ENCODE measurements at regions not wholly inside any gene's neighbourhood (a gene's known extent, or its start where the extent isn't known, plus 50 kb on each side); places are given as distances from the start of the nearest gene placed in this dataset.

DNA sequence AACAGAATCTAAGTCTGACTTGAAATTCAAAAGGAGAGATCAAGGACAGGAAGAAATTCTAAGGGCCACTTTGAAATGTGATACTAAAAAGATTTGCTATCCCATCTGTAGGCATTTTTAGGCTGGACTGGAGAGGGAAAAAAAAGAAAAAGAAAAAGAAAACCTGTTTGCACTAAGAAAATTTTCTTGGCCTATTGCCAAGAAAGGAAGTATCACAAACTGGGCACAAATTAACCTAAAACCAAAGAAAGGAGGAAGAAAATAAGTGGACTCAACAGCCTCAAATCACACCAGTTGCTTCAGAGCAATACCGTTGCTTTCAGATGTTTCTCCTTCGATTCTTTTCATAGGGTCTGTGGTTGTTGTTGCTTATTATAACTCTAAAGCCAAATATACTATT, 287.9 kb upstream of the VRK2 start:
- TF ChIP-seq, protein P1, sequence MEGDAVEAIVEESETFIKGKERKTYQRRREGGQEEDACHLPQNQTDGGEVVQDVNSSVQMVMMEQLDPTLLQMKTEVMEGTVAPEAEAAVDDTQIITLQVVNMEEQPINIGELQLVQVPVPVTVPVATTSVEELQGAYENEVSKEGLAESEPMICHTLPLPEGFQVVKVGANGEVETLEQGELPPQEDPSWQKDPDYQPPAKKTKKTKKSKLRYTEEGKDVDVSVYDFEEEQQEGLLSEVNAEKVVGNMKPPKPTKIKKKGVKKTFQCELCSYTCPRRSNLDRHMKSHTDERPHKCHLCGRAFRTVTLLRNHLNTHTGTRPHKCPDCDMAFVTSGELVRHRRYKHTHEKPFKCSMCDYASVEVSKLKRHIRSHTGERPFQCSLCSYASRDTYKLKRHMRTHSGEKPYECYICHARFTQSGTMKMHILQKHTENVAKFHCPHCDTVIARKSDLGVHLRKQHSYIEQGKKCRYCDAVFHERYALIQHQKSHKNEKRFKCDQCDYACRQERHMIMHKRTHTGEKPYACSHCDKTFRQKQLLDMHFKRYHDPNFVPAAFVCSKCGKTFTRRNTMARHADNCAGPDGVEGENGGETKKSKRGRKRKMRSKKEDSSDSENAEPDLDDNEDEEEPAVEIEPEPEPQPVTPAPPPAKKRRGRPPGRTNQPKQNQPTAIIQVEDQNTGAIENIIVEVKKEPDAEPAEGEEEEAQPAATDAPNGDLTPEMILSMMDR (IDR thresholded peaks at IDR 0.05): no peak
- TF ChIP-seq POLR2A (IDR thresholded peaks at IDR 0.05): no peak
